ENCODE measurements at regions not wholly inside any gene's neighbourhood (a gene's known extent, or its start where the extent isn't known, plus 50 kb on each side); places are given as distances from the start of the nearest gene placed in this dataset.

DNA sequence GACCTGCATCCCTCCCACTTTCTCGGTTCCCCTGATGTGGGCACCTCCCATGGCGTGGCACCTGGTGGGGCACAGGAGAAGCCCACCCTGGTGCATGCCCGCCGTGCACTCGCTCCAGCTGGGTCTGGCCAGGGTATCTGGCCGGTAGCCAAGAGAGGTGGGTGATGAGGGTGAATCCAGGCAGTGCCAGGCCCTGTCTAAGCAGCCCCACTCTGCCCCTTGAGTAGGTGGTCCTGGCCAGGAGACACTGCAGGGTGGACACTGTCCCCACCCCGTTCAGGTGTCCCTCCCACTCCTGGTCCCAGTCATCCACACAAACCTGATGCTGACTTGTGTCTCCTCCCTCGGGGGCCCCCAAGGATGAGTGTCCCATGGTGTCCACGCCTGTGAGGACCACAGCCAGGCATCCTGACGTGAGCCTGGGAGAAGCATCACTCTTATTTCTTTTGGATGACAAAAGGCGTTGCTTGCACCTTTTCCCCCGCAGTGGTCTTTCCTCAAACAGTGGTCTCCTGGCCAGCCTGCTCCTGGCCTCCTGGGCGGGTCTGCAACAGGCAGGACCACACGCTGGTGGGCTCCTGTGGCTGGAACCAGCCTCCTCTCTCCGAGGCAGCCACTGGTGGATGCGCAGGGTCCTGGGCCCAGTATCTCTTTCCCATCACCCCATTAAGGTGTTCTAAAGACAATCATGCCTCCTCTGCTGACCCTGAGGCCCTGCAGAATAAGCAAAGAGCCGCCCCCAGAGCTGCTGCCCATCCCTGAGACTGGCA lies 922.3 kb downstream of the BRD1 start:
- peak; percentile 21 for DNase-seq

DNA sequence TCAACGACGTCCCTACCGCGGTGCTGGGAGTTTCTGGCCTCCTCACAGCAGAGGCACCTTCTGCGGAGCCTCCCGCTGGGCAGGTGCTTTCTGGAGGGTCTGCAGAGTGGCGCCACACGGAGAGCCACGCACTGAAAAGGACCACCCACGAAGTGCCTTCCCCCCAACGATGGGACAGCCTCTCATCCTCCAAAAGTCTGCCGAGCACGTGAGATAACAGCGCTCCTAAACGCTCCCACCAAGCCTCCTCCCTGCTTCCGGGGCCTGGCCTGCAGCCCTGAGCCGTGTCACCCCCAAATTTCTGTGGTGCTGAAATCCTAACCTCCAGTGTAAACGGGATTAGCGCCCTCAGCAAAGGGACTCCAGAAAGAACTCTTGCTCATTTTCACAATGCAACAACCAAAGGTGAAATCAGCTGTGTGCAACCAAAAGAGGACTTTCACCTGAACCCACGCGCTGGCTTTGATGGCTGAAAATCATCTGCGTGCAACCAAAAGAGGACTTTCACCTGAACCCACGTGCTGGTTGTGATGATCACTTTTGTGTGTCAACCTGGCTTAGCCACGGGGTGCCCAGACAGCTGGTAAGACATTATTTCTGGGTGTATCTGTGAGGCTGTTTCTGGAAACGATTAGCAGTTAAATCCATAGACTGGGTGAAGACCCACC lies 924.6 kb downstream of the BRD1 start:
- peak; percentile 59 for DNase-seq

DNA sequence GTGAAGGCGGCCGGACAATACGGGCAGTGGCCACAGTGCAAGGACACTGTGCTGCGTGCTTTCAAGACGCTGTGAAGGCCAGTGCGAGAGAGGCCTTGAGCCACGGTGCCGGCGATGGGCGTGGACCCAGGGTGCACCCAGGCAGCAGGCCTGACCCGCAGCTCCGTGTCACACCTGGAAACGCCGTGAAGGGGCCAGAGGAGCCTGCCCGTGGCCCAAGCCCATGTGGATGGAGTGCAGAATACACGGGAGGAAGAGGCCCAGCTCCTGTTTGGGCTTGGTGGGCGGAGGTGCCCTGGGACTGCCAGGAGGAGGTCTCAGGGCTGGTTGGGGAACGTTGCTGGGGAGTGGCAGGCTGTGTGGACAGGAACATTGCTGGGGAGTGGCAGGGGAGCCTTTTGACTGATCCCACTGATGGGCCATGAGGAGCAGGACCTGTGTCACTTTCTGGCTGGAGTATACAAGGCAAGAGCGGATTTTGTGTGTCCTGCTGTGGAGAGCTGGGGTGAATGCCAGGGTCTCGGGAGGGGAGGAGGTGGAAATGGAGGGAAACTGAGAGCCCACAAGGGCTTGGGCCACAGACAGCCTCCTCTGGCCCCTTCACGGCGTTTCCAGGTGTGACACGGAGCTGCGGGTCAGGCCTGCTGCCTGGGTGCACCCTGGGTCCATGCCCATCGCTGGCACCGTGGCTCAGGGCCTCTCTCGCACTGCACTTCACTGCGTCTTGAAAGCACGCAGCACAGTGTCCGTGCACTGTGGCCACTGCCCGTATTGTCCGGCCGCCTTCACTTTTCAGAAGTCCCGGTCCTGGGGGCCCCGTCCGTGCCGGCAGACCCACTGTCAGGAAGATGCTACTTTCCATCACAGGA lies 925.4 kb downstream of the BRD1 start:
- DNase-seq: peak; percentile 61

DNA sequence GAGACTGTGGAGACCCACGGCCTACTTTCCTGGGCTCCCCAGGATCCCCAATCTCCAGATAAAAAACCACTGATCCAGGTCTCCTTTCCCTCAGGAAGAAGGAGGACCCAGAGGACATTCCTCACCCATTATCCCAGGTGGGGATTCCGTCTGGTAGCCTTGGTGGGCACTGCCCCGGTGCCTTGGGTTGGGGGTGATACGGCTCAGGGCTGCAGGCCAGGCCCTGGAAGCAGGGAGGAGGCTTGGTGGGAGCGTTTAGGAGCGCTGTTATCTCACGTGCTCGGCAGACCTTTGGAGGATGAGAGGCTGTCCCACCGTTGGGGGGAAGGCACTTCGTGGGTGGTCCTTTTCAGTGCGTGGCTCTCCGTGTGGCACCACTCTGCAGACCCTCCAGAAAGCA lies 926.3 kb downstream of the BRD1 start:
- peak; percentile 50 for DNase-seq

DNA sequence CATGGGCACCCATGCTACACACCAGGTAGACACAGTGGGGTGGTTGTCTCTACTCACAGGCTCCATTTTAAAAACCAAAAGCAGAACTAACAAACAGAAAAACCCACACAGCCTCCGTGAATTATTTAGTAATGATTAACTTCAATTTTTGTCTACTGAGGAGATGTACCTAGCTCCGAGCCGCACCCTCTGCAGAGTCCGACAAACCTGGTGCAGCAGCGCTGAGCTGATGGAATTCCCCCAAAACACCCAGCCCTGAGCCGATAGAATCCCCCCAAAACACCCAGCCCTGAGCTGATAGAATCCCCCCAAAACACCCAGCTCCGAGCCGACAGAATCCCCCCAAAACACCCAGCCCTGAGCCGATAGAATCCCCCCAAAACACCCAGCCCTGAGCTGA lies 927.0 kb downstream of the BRD1 start:
- DNase-seq: peak; percentile 31

DNA sequence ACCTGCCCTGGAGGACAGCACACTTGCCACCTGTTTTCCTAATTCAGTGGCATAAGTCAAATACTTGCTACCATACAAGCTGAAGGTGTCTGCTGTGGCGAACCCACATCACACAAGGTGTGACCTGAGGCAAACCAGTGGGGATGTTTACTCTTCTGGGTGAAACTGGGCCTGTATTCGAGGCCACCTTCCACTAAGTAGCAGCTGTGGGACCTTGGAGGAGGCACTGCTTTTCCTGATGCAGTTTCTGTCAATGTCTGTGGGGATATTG lies 927.4 kb downstream of the BRD1 start:
- DNase-seq: peak; percentile 51

DNA sequence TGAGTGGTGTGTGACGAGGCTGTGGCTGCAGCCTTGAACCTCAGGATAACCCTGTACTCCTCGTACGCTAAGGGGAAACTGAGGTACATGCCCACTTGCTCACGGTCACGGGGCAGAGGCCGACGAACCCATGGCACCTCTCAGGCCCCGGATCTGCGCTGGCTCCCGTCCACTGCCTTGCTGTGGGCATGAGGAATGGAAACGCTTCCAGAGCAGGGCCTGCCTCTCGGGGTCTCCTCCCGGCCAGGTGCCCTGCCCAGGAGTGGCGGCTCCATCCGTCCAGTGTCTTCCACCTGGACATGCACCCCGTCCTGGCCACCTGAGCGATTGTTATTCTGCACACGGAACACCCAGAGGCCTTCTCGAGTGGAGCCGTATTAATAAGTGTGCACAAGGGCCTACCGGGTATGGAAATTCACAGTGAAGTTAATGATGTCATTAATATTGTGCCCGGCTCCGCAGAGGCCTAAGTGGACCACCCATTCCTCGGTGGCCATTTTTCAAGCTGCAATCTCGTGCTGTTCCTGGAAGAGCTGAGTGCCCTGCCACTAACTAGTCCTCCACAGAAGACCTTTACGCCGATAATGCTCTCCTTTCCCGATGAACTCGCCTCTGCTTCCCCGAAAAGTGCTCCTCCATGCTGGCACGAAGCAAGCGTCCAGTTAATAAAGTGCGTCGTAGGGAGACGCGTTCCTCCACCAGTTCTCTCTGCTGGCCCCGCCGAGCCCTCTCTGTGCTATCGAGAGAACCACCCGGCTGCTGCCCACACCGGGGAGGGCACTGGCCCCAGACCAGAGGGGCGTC lies 927.9 kb downstream of the BRD1 start:
- peak; percentile 53 for DNase-seq

DNA sequence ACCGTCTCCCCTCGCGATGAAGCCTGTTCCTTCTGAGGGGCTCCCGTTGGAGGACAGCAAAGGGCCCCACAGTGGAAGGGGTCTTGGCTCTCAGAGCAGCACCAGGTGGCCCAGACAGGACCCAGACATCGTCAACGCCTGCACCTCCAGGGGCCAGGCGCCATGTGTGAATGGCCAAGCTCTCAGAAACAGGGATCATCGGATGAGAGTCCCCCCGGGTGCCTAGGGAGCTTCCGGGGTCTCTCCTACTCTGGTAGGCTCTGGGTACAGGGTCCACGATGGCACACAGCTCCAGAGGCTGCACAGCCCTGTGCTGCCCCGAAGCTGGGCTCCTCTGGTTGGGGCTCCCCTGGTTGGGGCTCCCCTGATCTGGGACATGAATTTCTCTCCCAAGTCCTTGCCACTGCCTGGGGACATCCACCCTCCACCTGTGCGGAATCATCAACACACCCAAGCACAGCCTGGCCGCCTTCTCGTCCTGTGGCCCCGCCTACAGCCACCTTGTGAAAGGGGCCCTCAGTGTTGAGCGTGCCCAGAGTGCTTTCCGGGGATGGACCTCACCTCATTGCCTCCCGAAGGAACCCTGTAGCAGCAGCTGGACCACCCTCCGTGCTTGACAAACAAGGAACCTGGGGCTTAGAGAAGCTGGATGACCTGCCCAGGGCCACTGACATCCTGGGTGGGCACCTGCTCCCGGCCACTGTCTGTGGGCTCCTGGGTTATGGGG lies 929.0 kb downstream of the BRD1 start:
- DNase-seq: peak; percentile 57

DNA sequence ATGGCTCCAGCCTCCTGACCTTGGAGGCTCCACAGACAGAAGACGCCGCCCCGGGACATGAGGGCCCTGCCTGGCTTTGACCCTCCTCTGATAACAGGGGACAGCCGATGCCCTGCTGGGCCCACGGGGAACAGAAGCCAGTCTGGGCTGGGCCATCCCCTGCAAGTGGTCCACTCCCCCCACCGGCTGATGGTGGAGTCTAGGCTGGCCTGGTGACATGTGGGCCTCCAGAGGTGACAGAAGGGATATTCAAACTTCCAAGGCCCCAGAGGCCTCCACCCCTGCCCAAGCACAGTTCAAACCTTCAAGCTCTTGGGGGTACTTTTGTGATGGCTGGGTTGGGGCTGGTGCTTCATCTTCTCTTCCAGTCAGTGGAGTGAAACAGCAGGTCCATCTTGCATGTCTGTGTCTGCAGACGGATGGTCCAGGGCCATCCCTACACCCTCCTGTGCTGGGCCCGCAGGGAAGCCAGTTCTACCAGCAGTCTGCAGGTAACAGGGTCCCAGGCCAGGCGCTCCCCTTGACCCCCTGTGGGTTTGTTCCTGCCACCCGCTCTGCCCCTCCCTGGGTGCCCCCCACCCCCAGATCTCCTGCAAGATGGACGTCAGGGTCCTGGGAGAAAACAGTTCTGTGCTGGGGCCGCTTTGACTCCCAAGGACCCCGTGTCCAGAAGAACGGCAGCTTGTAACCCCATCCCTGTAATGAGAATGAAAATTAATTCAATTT lies 929.9 kb downstream of the BRD1 start:
- DNase-seq: peak; percentile 53

DNA sequence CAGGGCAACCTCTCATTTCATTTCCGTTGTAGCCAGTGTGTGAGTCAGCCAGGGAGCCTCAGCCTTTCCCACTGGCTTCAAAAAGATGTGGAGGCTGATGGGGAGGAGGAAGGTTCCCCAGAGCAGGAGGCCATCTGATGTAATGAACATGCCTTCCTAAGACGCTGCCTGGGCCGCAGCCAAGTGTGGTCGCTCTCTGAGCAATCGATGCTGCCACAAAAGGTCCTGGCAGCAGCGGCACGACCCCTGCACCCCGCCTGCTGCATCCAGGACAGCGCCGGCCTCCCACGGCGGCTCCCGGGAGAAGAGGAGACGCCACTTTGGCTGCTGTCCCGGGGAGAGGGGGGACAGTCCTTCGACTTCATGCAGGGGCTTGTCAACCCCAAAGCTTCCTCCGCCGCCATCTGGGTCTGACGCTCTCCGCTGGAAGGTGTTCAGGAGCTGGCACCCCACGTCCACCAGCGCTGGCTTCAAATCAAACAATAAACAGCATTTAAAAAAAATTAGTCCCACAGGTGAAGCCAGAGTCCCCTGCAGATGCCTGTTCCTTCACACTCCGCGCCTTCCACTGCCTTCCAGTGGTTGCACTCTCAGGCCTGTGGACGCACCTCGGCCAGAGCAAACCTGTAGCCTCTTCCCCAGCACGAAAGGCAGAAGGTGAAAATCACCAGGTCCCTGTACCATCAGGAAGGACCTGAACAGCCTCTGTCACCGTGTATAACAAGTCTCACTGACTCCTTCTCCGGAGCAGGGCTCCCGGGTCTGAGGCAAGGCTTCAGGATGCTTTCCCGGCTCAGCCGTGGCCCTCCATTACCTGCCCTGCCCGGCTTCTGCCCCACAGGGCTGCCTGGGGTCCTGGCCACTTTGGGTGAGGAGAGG lies 930.7 kb downstream of the BRD1 start:
- peak; percentile 42 for DNase-seq

DNA sequence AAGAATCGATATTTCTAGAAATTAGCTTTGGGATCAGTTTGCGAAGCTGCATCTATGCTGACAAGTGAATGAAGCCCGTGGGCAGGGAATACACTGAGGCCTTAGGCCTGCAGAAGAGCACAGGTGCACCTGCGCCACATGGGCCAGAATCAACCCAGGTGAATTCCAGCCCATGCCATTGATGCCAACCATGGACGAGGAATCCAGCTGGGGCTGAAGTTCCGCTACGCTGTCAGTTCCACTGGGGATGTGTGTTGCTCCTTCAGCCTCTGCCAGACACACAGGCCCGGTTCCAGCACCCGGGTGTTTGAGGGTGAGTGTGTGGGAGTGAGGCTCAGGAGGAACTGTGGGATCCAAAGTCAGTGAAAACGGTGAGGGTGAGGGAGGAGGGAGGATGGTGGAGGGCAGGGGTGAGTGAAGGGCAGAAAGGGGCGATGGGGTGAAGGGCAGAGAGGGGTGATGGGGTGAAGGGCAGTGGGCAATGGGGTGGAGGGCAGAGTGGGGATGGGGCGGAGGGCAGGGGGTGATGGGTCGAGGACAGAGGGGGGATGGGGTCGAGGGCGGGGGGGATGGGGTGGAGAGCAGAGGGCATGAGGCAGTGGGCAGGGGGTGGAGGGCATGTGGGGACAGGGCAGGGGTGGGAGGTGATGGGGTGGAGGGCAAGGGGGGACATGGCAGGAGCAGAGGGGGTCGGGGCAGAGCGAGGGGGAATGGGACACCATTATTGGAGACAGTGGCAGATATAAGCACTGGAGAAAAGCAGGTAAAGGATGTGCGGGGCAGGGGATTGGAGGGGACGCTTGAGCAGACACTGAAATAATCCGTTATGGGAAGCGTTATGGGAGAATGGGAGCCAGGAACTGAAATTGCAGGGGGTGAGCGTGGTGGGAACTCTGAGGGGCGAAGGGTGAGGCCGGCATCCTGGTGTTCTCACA lies 931.6 kb downstream of the BRD1 start:
- no peak for DNase-seq

DNA sequence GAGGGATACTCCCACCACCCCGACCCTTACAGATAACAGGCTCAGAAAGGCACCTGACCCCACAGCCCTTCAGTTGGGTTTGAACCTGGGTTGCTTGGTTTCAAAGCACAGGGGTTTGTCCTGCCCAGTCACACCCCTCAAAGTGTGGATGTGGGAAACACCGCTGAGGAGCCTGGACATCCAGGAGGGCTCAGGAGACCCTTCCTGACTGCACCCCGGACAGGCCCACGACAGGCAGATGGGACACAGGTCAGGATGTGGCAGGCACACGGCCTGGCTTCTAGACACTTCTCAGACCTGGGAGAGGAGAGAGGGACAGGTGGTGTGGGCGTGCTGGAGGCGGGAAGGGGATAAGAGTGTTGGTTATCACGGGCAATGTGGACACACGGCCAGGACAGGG lies 932.3 kb downstream of the BRD1 start:
- DNase-seq: peak; percentile 48

DNA sequence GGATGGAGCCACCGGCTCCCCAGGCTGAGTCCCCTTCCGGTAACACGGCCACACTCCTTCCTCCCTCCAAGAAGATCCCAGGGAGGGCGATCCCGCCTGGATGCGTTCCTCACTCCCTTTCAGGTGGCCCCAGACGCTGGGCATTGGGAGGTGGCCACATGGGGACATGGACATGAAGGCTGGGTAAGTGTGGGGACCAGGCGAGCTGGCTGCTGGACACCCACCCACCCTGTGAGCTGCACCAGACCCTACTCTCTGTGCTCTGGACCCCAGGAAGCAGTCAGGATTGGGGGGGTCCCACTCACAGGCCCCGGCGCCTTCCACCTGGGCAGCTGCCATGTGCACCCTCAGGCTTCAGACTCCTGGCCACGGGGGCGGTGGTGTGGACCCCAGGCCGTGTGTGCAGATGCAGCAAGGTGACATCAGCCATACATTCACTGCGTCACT lies 932.8 kb downstream of the BRD1 start:
- peak; percentile 54 for DNase-seq

DNA sequence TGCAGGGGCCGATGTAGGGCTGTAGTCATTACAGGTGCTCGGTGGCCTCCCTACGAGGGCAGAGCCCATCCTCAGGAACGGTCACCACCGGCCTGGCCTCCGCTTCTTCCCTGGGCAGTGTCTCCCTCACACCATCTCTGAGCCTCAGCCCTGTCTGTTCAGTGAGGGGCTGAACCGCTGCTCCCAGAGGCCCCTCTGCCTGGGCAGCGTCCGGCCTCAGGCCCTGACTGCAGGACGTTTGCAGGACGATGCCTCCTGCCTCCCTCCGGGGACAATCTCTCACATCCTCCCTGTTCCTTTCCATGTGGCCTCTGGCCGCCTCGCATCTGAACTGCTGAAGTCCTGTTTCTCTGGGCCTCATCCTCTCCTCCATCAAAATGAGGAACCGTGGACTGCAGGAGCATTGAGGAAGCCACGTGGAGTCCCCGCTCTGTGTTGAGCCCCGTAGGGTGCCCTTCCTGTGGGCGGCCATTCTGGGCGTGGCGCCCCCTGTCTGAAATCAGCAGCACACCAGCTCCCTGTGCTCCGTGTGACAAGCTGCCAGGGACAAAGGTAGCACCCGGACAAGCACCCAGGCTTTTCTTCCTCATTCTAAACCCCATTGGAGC lies 933.5 kb downstream of the BRD1 start:
- DNase-seq: peak; percentile 58

DNA sequence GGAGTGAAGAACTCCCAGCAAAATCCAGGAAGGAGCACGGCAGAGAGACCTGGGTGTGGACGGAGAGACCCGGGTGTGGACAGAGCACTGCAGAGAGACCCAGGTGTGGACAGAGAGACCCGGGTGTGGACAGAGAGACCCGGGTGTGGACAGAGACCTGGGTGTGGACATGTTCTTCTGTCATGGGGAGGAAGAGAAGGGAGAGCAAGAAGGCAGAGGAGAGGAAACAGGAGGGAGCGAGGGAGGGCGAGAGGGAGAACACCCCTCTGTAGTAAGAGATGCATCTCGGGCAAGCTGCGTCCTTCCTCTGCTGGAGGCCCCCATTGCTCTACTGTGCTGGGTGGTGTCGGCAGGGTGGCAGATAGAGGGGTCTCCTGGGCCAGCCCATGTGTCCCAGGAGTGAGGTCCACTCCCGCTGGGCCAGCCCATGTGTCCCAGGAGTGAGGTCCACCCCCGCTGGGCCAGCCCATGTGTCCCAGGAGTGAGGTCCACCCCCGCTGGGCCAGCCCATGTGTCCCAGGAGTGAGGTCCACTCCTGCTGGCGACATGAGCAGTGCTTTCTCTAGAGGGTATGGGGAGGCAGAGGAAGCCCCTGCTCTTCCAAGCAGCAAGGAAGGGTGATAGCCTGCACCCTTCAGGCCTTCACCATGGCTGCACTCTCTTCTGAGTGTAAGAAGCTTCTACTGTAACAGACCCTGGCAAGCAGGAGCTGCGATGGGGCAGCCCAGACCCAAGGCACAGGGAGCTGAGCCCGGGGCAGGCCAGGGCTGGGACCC lies 934.2 kb downstream of the BRD1 start:
- DNase-seq: peak; percentile 30

DNA sequence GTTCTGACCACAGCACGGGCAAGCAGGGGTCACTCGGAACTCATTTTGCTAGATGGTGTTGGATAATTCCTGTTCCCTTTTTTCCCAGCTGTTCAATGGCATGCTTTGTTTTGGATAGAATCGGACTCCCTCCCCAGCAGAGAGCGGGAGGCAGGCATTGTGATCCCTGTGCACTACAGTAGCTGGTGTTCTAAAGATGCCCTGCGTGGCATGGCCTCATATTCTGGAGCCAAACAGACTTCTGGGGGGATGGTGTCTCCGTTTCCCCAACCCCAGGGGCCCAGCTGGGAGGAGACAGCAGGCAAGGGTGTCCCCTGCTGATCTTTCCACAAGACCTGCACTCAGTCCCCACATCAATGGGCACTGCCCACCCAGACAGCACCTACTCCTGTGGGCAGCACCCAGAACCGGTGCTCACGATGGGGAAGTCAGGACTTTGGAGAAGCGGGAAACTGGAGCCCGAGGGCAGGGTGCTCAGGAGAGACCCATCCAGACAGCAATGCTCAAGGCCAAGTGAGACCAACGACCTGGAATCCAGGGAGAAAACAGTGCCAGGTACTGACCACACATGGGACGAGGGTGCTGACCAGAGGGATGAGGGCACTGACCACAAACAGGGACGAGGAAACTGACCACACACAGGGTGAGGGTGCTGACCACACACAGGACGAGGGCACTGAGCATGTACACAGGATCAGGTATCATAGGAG lies 934.9 kb downstream of the BRD1 start:
- peak; percentile 54 for DNase-seq
